ENCODE measurements at regions not wholly inside any gene's neighbourhood (a gene's known extent, or its start where the extent isn't known, plus 50 kb on each side); places are given as distances from the start of the nearest gene placed in this dataset.

DNA sequence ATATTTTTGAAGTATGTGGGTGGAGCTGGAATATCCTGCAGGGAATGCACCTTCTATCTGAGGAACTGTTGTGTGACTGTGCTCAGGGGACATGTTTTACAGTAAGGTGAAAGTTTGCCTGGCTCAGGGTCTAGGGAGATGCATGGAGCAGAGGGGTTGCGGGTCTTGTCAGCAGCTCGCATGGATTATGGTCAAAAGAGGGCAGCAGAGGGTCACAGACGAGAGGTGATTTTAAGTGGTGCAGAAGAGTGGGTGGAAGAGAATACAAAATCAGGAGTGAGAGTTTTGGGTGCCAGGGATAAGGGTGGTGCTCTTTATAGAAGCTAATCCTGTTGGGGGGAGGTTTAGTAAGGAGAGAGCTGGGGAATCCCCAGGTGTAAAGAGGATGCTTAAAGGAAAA is 53.5 kb upstream of the GRIN3A start:
- TF ChIP-seq, protein P1, sequence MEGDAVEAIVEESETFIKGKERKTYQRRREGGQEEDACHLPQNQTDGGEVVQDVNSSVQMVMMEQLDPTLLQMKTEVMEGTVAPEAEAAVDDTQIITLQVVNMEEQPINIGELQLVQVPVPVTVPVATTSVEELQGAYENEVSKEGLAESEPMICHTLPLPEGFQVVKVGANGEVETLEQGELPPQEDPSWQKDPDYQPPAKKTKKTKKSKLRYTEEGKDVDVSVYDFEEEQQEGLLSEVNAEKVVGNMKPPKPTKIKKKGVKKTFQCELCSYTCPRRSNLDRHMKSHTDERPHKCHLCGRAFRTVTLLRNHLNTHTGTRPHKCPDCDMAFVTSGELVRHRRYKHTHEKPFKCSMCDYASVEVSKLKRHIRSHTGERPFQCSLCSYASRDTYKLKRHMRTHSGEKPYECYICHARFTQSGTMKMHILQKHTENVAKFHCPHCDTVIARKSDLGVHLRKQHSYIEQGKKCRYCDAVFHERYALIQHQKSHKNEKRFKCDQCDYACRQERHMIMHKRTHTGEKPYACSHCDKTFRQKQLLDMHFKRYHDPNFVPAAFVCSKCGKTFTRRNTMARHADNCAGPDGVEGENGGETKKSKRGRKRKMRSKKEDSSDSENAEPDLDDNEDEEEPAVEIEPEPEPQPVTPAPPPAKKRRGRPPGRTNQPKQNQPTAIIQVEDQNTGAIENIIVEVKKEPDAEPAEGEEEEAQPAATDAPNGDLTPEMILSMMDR (IDR thresholded peaks at IDR 0.05; ENCODE audit: insufficient read depth, low read length, missing control alignments): peak; percentile 24
- DNase-seq (ENCODE audit: low read depth, low spot score): no peak
- no peak overlapping the region for H3K4me3 ChIP-seq (ENCODE audit: low read depth, low read length)
- POLR2A ChIA-PET: no interaction called here
- CTCF ChIA-PET: no interaction called here

DNA sequence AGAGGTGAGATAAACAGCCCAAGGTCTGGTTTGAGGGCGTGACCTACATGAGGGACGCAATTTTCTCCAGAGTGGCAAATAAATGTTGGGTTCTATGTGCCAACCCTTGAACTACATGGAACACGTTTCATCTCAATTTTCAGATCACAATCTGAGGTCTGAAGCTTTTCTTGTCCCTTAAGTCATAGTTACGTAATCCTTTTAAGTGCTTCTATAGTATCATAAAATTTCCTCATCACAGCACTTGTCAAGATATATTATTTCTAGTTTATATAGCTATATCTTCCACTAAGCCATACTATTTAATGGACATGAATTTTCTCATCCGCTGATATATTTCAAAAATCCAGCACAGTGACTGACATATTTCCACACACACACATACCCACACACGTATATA is 53.1 kb upstream of the GRIN3A start:
- TF ChIP-seq, protein P1 (IDR thresholded peaks at IDR 0.05; ENCODE audit: insufficient read depth, low read length, missing control alignments): no peak
- POLR2A ChIA-PET: no interaction called here

More for the DNA sequence above, 53.1 kb upstream of the GRIN3A start:
- no peak for DNase-seq (ENCODE audit: low read depth, low spot score)
- no peak overlapping the region for H3K4me3 ChIP-seq (ENCODE audit: low read depth, low read length)
- CTCF ChIA-PET: no interaction called here

Data from AG04449 (cell line).